GM20431 (cell line): ENCODE measurements at regions not wholly inside any gene's neighbourhood (a gene's known extent, or its start where the extent isn't known, plus 50 kb on each side); places are given as distances from the start of the nearest gene placed in this dataset.
"Not testable (repeated sequence)": the region's sequence is repeated elsewhere in the genome, so short reads cannot be mapped to it uniquely, and the experiment has no call there.

Experiments
- in situ Hi-C: fragments of 300-500 bp; cut with MseI, MboI; formaldehyde crosslinking; loops from one replicate; pipeline ENCODE4 v1.15.0; 2020; ENCODE audit warnings: low sequenced_read_pairs; ENCODE audit not compliant: unreplicated experiment

- in situ Hi-C loops: no loop called here
Observed at GRCh38 chr7:136290351-136290750, 313.2 kb upstream of the MTPN start.

- in situ Hi-C loops: no loop called here
Observed at GRCh38 chr7:136278057-136278456, 300.9 kb upstream of the MTPN start.

- in situ Hi-C loops: no loop called here
Observed at GRCh38 chr7:136275794-136276193, 298.6 kb upstream of the MTPN start.

- in situ Hi-C loops: no loop called here
Observed at GRCh38 chr7:136274636-136275345, 297.6 kb upstream of the MTPN start.

GRCh38 chr7:136272934-136273333 is 295.8 kb upstream of the MTPN start:
- in situ Hi-C loops: no loop called here

- in situ Hi-C loops: no loop called here
Observed at GRCh38 chr7:136267822-136268221, 290.7 kb upstream of the MTPN start.

- in situ Hi-C loops: no loop called here
Observed at GRCh38 chr7:136266457-136266856, 289.3 kb upstream of the MTPN start.

GRCh38 chr7:136264304-136264703 is 287.1 kb upstream of the MTPN start:
- in situ Hi-C loops: not testable (repeated sequence)

- in situ Hi-C loops: not testable (repeated sequence)
Observed at GRCh38 chr7:136263112-136263860, 286.1 kb upstream of the MTPN start.

GRCh38 chr7:136260591-136260990 is 283.4 kb upstream of the MTPN start:
- in situ Hi-C loops: not testable (repeated sequence)

GRCh38 chr7:136259074-136259473 is 281.9 kb upstream of the MTPN start:
- in situ Hi-C loops: no loop called here

GRCh38 chr7:136256491-136256890 is 279.3 kb upstream of the MTPN start:
- in situ Hi-C loops: no loop called here

- in situ Hi-C loops: no loop called here
Observed at GRCh38 chr7:136254148-136254547, 277.0 kb upstream of the MTPN start.

- in situ Hi-C loops: no loop called here
Observed at GRCh38 chr7:136251826-136252225, 274.7 kb upstream of the MTPN start.

GRCh38 chr7:136247211-136247610 is 270.1 kb upstream of the MTPN start:
- in situ Hi-C loops: no loop called here

GRCh38 chr7:136245327-136246004 is 268.3 kb upstream of the MTPN start:
- in situ Hi-C loops: no loop called here

- in situ Hi-C loops: no loop called here
Observed at GRCh38 chr7:136234040-136234439, 256.9 kb upstream of the MTPN start.

GRCh38 chr7:136230210-136230609 is 253.1 kb upstream of the MTPN start:
- in situ Hi-C loops: no loop called here

GRCh38 chr7:136229790-136230189 is 252.6 kb upstream of the MTPN start:
- in situ Hi-C loops: no loop called here

GRCh38 chr7:136228171-136228570 is 251.0 kb upstream of the MTPN start:
- in situ Hi-C loops: no loop called here

GRCh38 chr7:136214356-136214755 is 237.2 kb upstream of the MTPN start:
- in situ Hi-C loops: no loop called here
